Stimulated activated CD4-positive, alpha-beta T cell treated with anti-CD3 and anti-CD28 coated beads, TNF-alpha, amount 100 ng/mL, for 48 hours (primary cell): ENCODE measurements at regions not wholly inside any gene's neighbourhood (a gene's known extent, or its start where the extent isn't known, plus 50 kb on each side); places are given as distances from the start of the nearest gene placed in this dataset.
"Not testable (repeated sequence)": the region's sequence is repeated elsewhere in the genome, so short reads cannot be mapped to it uniquely, and the experiment has no call there.

Source experiments
- DNase-seq, 3 donors: peaks; one replicate each; pipeline ENCODE4 v3.0.0-alpha.2; 2020; ENCODE audit warnings: low read depth in 3 of 3

GRCh38 chr22:23500508-23501260, 79.4 kb downstream of the IGLL1 start:
- no peak for DNase-seq

GRCh38 chr22:23499845-23500500, 80.1 kb downstream of the IGLL1 start:
- no peak for DNase-seq

- no peak for DNase-seq
Observed at GRCh38 chr22:23498811-23499798, 81.0 kb downstream of the IGLL1 start.

GRCh38 chr22:23497889-23498288, 82.2 kb downstream of the IGLL1 start:
- not testable (repeated sequence) for DNase-seq

GRCh38 chr22:23497016-23497885, 82.8 kb downstream of the IGLL1 start:
- no peak for DNase-seq

- DNase-seq: no peak
Observed at GRCh38 chr22:23496445-23496833, 83.7 kb downstream of the IGLL1 start.

GRCh38 chr22:23495614-23496444, 84.3 kb downstream of the IGLL1 start:
- no peak for DNase-seq

- DNase-seq: no peak
Observed at GRCh38 chr22:23494930-23495266, 85.2 kb downstream of the IGLL1 start.

GRCh38 chr22:23485490-23485889, 94.6 kb downstream of the IGLL1 start:
- DNase-seq: no peak

- DNase-seq: no peak
Observed at GRCh38 chr22:23484651-23485050, 95.4 kb downstream of the IGLL1 start.

GRCh38 chr22:23481369-23481768, 98.7 kb downstream of the IGLL1 start:
- DNase-seq: no peak

- DNase-seq: no peak
Observed at GRCh38 chr22:23478175-23478574, 101.9 kb downstream of the IGLL1 start.

- not testable (repeated sequence) for DNase-seq
Observed at GRCh38 chr22:23474531-23474930, 105.6 kb downstream of the IGLL1 start.

GRCh38 chr22:23473901-23474300, 106.2 kb downstream of the IGLL1 start:
- DNase-seq: no peak

GRCh38 chr22:23472376-23472775, 107.7 kb downstream of the IGLL1 start:
- DNase-seq: not testable (repeated sequence)

GRCh38 chr22:23471698-23472097, 108.4 kb downstream of the IGLL1 start:
- no peak for DNase-seq

- DNase-seq: no peak
Observed at GRCh38 chr22:23470811-23471389, 109.2 kb downstream of the IGLL1 start.

GRCh38 chr22:23467721-23468294, 112.3 kb downstream of the IGLL1 start:
- DNase-seq: no peak

GRCh38 chr22:23466351-23466750, 113.7 kb downstream of the IGLL1 start:
- no peak for DNase-seq

- DNase-seq: not testable (repeated sequence)
Observed at GRCh38 chr22:23464796-23465195, 115.3 kb downstream of the IGLL1 start.
